ENCODE measurements at regions not wholly inside any gene's neighbourhood (a gene's known extent, or its start where the extent isn't known, plus 50 kb on each side); places are given as distances from the start of the nearest gene placed in this dataset.

DNA sequence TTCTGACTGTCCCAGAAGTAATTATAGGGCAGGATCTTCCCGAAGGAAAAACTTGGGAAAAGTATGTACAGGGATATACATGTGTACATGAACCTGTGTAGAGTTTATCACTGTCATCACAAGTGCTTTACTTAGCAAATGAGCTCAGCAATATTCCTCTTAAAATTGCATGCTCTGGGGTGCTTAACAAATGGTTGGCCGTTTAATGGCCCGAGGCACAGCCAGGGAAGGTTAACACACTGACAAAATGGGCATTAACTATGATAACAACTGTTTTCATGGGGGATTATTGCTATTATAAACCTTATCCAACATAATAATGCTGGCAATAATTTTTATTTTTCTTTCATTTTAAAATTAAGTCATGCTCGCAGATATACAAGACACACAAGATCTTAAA lies 459.3 kb downstream of the TUSC7 start:
- Histone ChIP-seq H3K9me3 (replicated peaks in 1 of 3) (no peaks in the 10 kb centered on the region), H3K27ac (no peak overlapping the region), H3K27me3 (no peaks in the 10 kb centered on the region), H3K4me1 (replicated peaks in 1 of 2) (no peaks in the 10 kb centered on the region), H3K36me3 (replicated peaks in 1 of 2) (no peaks in the 10 kb centered on the region), H3K4me3 (no peak overlapping the region)
- TF ChIP-seq CTCF (IDR thresholded peaks at IDR 0.05) (no peak), POLR2A (IDR thresholded peaks at IDR 0.05) (no peak)
- WGBS, 4 donors = 80 to 86% (median 82%) methylated on average over 4 of the region's 4 CpGs
- DNase-seq = no peak
- intact Hi-C loops (cut with DNase I) = no loop called here

DNA sequence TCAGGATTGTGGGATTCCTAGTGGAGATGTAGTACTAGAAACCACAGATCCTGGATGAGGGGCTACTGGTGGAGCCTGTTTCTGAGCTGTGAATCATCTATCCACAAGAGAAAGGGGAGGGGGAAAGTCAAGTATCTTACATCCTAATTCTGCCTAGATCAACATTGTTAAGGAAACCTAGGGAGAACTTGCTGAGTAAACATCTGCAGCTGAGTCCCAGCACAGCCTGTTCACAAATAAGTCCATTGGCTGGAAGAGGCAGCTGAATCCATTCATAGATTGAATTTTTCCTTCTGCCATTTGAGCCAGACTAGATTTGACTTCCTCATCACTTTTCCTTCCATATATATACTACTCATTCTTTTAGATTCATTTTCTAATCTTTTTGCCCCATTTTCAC lies 460.5 kb downstream of the TUSC7 start:
- TF ChIP-seq CTCF (IDR thresholded peaks at IDR 0.05) (no peak), POLR2A (IDR thresholded peaks at IDR 0.05) (no peak)
- intact Hi-C loops (cut with DNase I) = no loop called here
- DNase-seq = no peak
- Histone ChIP-seq H3K36me3 (replicated peaks in 1 of 2) (no peaks in the 10 kb centered on the region), H3K4me1 (replicated peaks in 1 of 2) (no peaks in the 10 kb centered on the region), H3K27me3 (no peaks in the 10 kb centered on the region), H3K4me3 (no peak overlapping the region), H3K27ac (no peak overlapping the region), H3K9me3 (replicated peaks in 1 of 3) (no peaks in the 10 kb centered on the region)

DNA sequence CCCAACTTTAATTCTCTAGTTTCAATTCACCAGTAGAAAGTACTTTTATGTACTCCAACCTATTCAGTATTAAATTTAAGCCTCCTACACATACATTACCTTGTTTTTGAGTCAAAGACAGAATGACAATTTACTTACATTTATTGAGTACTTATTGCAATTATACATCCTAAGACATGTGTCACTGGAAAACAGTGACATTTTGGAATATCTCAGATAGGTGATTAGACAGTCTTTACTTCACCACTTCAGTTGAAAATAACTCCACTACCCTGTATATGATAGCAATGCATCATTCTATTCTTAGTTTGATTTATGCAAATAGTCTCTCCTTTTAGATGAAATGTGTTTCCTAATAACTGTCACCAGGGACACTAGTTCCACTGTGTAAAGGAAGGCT lies 461.5 kb downstream of the TUSC7 start:
- intact Hi-C loops (cut with DNase I) = no loop called here
- no peaks in the 10 kb centered on the region for H3K27me3 ChIP-seq
- TF ChIP-seq POLR2A (IDR thresholded peaks at IDR 0.05) (no peak), CTCF (IDR thresholded peaks at IDR 0.05) (no peak)
- no peak overlapping the region for H3K27ac ChIP-seq
- H3K36me3 ChIP-seq (replicated peaks in 1 of 2) = no peaks in the 10 kb centered on the region
- H3K4me1 ChIP-seq (replicated peaks in 1 of 2) = no peaks in the 10 kb centered on the region
- H3K9me3 ChIP-seq (replicated peaks in 1 of 3) = no peaks in the 10 kb centered on the region
- no peak overlapping the region for H3K4me3 ChIP-seq
- no peak for DNase-seq

DNA sequence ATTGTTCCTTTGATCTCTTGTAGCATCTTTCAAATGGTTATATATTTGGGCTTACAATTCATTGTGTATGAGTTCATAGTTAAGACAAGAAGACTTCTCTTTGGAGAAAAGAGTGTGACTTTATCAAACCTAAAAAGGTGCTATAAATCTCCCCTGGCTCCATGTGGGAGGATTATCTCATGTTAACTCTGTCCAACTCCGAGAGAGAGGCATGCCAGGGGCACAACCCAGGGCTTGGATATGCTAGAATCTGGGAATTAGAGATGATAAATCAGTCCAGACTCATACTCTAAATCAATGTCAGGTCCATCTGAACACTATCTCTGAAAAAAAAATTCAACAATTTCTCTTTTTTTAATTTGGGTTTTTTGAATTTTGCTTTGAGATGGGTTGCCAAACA lies 462.8 kb downstream of the TUSC7 start:
- Histone ChIP-seq H3K27ac (no peak overlapping the region), H3K36me3 (replicated peaks in 1 of 2) (no peaks in the 10 kb centered on the region), H3K4me3 (no peak overlapping the region), H3K4me1 (replicated peaks in 1 of 2) (no peaks in the 10 kb centered on the region), H3K9me3 (replicated peaks in 1 of 3) (no peaks in the 10 kb centered on the region), H3K27me3 (no peaks in the 10 kb centered on the region)
- 74 to 86% (median 77%) methylated on average over 1 of the region's 1 CpG for WGBS, 4 donors
- DNase-seq = no peak
- intact Hi-C loops (cut with DNase I) = no loop called here
- TF ChIP-seq CTCF (IDR thresholded peaks at IDR 0.05) (no peak), POLR2A (IDR thresholded peaks at IDR 0.05) (no peak)

Data from adrenal gland (tissue), 9 donors.